ENCODE measurements at regions not wholly inside any gene's neighbourhood (a gene's known extent, or its start where the extent isn't known, plus 50 kb on each side); places are given as distances from the start of the nearest gene placed in this dataset.

GRCh38 chr3:30510596-30510995 lies 95.8 kb upstream of the TGFBR2 start:
- no peak for DNase-seq (ENCODE audit: low read depth, low spot score)
- no peak for ATAC-seq
- intact Hi-C loops (cut with micrococcal nuclease; ENCODE audit: unreplicated experiment): no loop called here
- H3K27ac ChIP-seq (ENCODE audit: low read length): no peak overlapping the region
- no peak overlapping the region for H3K4me3 ChIP-seq (ENCODE audit: low read depth in 2 of 2, low read length in 2 of 2)
- in situ Hi-C loops (cut with HindIII; ENCODE audit: low pct_unique_long_range_greater_than_20kb, low sequenced_read_pairs): no loop called here
- H3K36me3 ChIP-seq (ENCODE audit: control insufficient read depth, insufficient read depth, low read length): no peaks in the 10 kb centered on the region
- no TSS peak for BruUV-seq (replicated peaks)
- POLR2A ChIA-PET: no interaction called here
- no peaks in the 10 kb centered on the region for H3K4me1 ChIP-seq (ENCODE audit: control insufficient read depth, insufficient read depth, low read length)
- TF ChIP-seq POLR2AphosphoS5 (IDR thresholded peaks at IDR 0.05; ENCODE audit: low read depth, low read length) (no peak), REST (IDR thresholded peaks at IDR 0.05; ENCODE audit: insufficient read depth in 1 of 2, low read depth in 2 of 2, low read length in 1 of 2) (no peak), SIN3A (IDR thresholded peaks at IDR 0.05; ENCODE audit: borderline replicate concordance, insufficient read depth, low read depth, low read length) (no peak), CTCF (IDR thresholded peaks at IDR 0.05) (no peak), TCF7L2 (IDR thresholded peaks at IDR 0.05; ENCODE audit: low read depth, low read length) (no peak)
- H3K27me3 ChIP-seq (ENCODE audit: control insufficient read depth, insufficient read depth, low read length): no peaks in the 10 kb centered on the region
- no peaks in the 10 kb centered on the region for H3K9me3 ChIP-seq (ENCODE audit: control insufficient read depth, insufficient read depth, low read depth, low read length)
- CTCF ChIA-PET: no interaction called here

GRCh38 chr3:30511524-30512251 lies 94.7 kb upstream of the TGFBR2 start:
- in situ Hi-C loops (cut with HindIII; ENCODE audit: low pct_unique_long_range_greater_than_20kb, low sequenced_read_pairs): no loop called here
- CTCF ChIA-PET: no interaction called here

More at GRCh38 chr3:30511524-30512251, 94.7 kb upstream of the TGFBR2 start:
- no peak for DNase-seq (ENCODE audit: low read depth, low spot score)
- Histone ChIP-seq H3K4me1 (ENCODE audit: control insufficient read depth, insufficient read depth, low read length) (no peaks in the 10 kb centered on the region; the same call in 1 of the 2 replicates), H3K4me3 (ENCODE audit: low read depth in 2 of 2, low read length in 2 of 2) (no peak overlapping the region), H3K27ac (ENCODE audit: low read length) (no peak overlapping the region), H3K27me3 (ENCODE audit: control insufficient read depth, insufficient read depth, low read length) (no peaks in the 10 kb centered on the region), H3K36me3 (ENCODE audit: control insufficient read depth, insufficient read depth, low read length) (no peaks in the 10 kb centered on the region), H3K9me3 (ENCODE audit: control insufficient read depth, insufficient read depth, low read depth, low read length) (no peaks in the 10 kb centered on the region)
- TF ChIP-seq TCF7L2 (IDR thresholded peaks at IDR 0.05; ENCODE audit: low read depth, low read length) (no peak), REST (IDR thresholded peaks at IDR 0.05; ENCODE audit: insufficient read depth in 1 of 2, low read depth in 2 of 2, low read length in 1 of 2) (no peak), SIN3A (IDR thresholded peaks at IDR 0.05; ENCODE audit: borderline replicate concordance, insufficient read depth, low read depth, low read length) (no peak), CTCF (IDR thresholded peaks at IDR 0.05) (no peak), POLR2AphosphoS5 (IDR thresholded peaks at IDR 0.05; ENCODE audit: low read depth, low read length) (no peak)
- intact Hi-C loops (cut with micrococcal nuclease; ENCODE audit: unreplicated experiment): no loop called here
- POLR2A ChIA-PET: no interaction called here
- no peak for ATAC-seq
- BruUV-seq (replicated peaks): no TSS peak

Data from Panc1 (cell line).